Progenitor cell of endocrine pancreas (in vitro differentiated cells): ENCODE measurements at regions not wholly inside any gene's neighbourhood (a gene's known extent, or its start where the extent isn't known, plus 50 kb on each side); places are given as distances from the start of the nearest gene placed in this dataset.

Experiments
- DNase-seq: peaks from one replicate; pipeline ENCODE4 v3.0.0; 2021; ENCODE audit warnings: low spot score; ENCODE audit not compliant: unreplicated experiment
- H3K27ac Mint-ChIP-seq: 2 replicates; pipeline ENCODE4 v1.8.0; 2021; ENCODE audit warnings: mild to moderate bottlenecking, moderate library complexity, mixed read lengths
- H3K27me3 Mint-ChIP-seq: 2 replicates; pipeline ENCODE4 v1.8.0; 2021; ENCODE audit warnings: mixed read lengths
- H3K36me3 Mint-ChIP-seq: 2 replicates; pipeline ENCODE4 v1.8.0; 2022; ENCODE audit warnings: mixed read lengths; ENCODE audit not compliant: insufficient read depth
- H3K4me1 Mint-ChIP-seq: 2 replicates; pipeline ENCODE4 v1.8.0; 2021; ENCODE audit warnings: low read depth, mixed read lengths
- H3K4me3 Mint-ChIP-seq: 2 replicates; pipeline ENCODE4 v1.8.0; 2021; ENCODE audit warnings: low read depth, mild to moderate bottlenecking, moderate library complexity, mixed read lengths
- H3K9me3 Mint-ChIP-seq: 2 replicates; pipeline ENCODE4 v1.8.0; 2021; ENCODE audit warnings: low read depth, mixed read lengths
- CTCF ChIP-seq: fragments of 200-600 bp; sonication (generic); IDR thresholded peaks from one replicate; pipeline ENCODE4 v1.5.0; 2021; ENCODE audit warnings: antibody characterized with exemption, mild to moderate bottlenecking; ENCODE audit not compliant: unreplicated experiment

GRCh38 chr15:91525751-91526150 is 327.8 kb upstream of the SLCO3A1 start:
- TF ChIP-seq CTCF = no peak
- Mint-ChIP-seq H3K4me3 (no peak overlapping the region), H3K9me3 (no peaks in the 10 kb centered on the region)

GRCh38 chr15:91526424-91526823 is 327.1 kb upstream of the SLCO3A1 start:
- Mint-ChIP-seq H3K9me3 (no peaks in the 10 kb centered on the region), H3K27ac (no peak overlapping the region), H3K4me3 (no peak overlapping the region), H3K36me3 (no peaks in the 10 kb centered on the region), H3K4me1 (peaks cover 9% of the 10 kb centered on the region), H3K27me3 (no peaks in the 10 kb centered on the region)
- no peak for TF ChIP-seq CTCF
- DNase-seq = no peak

More at GRCh38 chr15:91525751-91526150, 327.8 kb upstream of the SLCO3A1 start:
- Mint-ChIP-seq H3K36me3 (no peaks in the 10 kb centered on the region), H3K27ac (no peak overlapping the region), H3K27me3 (no peaks in the 10 kb centered on the region), H3K4me1 (peaks cover 9% of the 10 kb centered on the region)
- DNase-seq = no peak

GRCh38 chr15:91528801-91529200 is 324.7 kb upstream of the SLCO3A1 start:
- H3K9me3 Mint-ChIP-seq = no peaks in the 10 kb centered on the region
- no peak for TF ChIP-seq CTCF
- H3K36me3 Mint-ChIP-seq = no peaks in the 10 kb centered on the region
- DNase-seq = no peak
- H3K4me3 Mint-ChIP-seq = no peak overlapping the region
- H3K27me3 Mint-ChIP-seq = no peaks in the 10 kb centered on the region
- no peak overlapping the region for H3K27ac Mint-ChIP-seq
- peaks cover 9% of the 10 kb centered on the region for H3K4me1 Mint-ChIP-seq

- Mint-ChIP-seq H3K36me3 (no peaks in the 10 kb centered on the region), H3K9me3 (no peaks in the 10 kb centered on the region), H3K27me3 (no peaks in the 10 kb centered on the region), H3K4me3 (no peak overlapping the region), H3K27ac (no peak overlapping the region), H3K4me1 (peaks cover 9% of the 10 kb centered on the region)
- TF ChIP-seq CTCF = no peak
- DNase-seq = no peak
Measured at GRCh38 chr15:91529534-91529933, 324.0 kb upstream of the SLCO3A1 start.

GRCh38 chr15:91530279-91530678 is 323.2 kb upstream of the SLCO3A1 start:
- H3K27me3 Mint-ChIP-seq = no peaks in the 10 kb centered on the region
- peaks cover 9% of the 10 kb centered on the region for H3K4me1 Mint-ChIP-seq
- TF ChIP-seq CTCF = no peak
- H3K27ac Mint-ChIP-seq = no peak overlapping the region
- no peak for DNase-seq
- no peak overlapping the region for H3K4me3 Mint-ChIP-seq
- H3K36me3 Mint-ChIP-seq = no peaks in the 10 kb centered on the region
- no peaks in the 10 kb centered on the region for H3K9me3 Mint-ChIP-seq
